Mesendoderm (in vitro differentiated cells): ENCODE measurements at regions not wholly inside any gene's neighbourhood (a gene's known extent, or its start where the extent isn't known, plus 50 kb on each side); places are given as distances from the start of the nearest gene placed in this dataset.

Experiments
- DNase-seq: peaks from one replicate; pipeline ENCODE4 v3.0.0; 2013
- H2AK5ac ChIP-seq: 2 replicates; pipeline ENCODE4 v1.6.1; 2013; ENCODE audit warnings: low read length, inconsistent platforms
- H2BK120ac ChIP-seq: 2 replicates; pipeline ENCODE4 v1.6.1; 2013; ENCODE audit warnings: low read depth, mild to moderate bottlenecking, low read length, moderate library complexity, mixed read lengths
- H2BK15ac ChIP-seq: replicated peaks from 2 replicates; pipeline ENCODE4 v1.6.1; 2013; ENCODE audit warnings: low read depth, mild to moderate bottlenecking, moderate library complexity
- H2BK5ac ChIP-seq: 2 replicates; pipeline ENCODE4 v1.6.1; 2013; ENCODE audit warnings: low read length, inconsistent platforms
- H3K18ac ChIP-seq: 2 replicates; pipeline ENCODE4 v1.6.1; 2013; ENCODE audit warnings: mild to moderate bottlenecking, low read length, mixed read lengths
- H3K23ac ChIP-seq: one replicate; pipeline ENCODE4 v1.6.1; 2013; ENCODE audit warnings: low read length
- H3K27ac ChIP-seq: 2 replicates; pipeline ENCODE4 v1.5.1; 2013; ENCODE audit warnings: low read depth, mild to moderate bottlenecking, inconsistent platforms, low read length, moderate library complexity
- H3K27me3 ChIP-seq: 2 replicates; pipeline ENCODE4 v1.6.1; 2013; ENCODE audit warnings: low read length, control low read depth, mild to moderate bottlenecking, inconsistent platforms; ENCODE audit not compliant: insufficient read depth, poor library complexity
- H3K36me3 ChIP-seq: 2 replicates; pipeline ENCODE4 v1.6.1; 2013; ENCODE audit warnings: low read length, inconsistent platforms; ENCODE audit not compliant: control insufficient read depth, insufficient read depth
- H3K4ac ChIP-seq: one replicate; pipeline ENCODE4 v1.6.1; 2013; ENCODE audit warnings: low read depth, mild to moderate bottlenecking, low read length, moderate library complexity
- H3K4me1 ChIP-seq: 2 replicates; pipeline ENCODE4 v1.6.1; 2013; ENCODE audit warnings: low read depth, low read length, inconsistent platforms; ENCODE audit not compliant: control insufficient read depth
- H3K4me2 ChIP-seq: 2 replicates; pipeline ENCODE4 v1.6.1; 2013; ENCODE audit warnings: low read length
- H3K4me3 ChIP-seq: 2 replicates; pipeline ENCODE4 v1.5.1; 2013; ENCODE audit warnings: mild to moderate bottlenecking, low read length
- H3K56ac ChIP-seq: one replicate; pipeline ENCODE4 v1.6.1; 2013; ENCODE audit warnings: low read length
- H3K79me1 ChIP-seq: 2 replicates; pipeline ENCODE4 v1.6.1; 2013; ENCODE audit warnings: low read length, inconsistent platforms
- H3K79me2 ChIP-seq: 2 replicates; pipeline ENCODE4 v1.6.1; 2013; ENCODE audit warnings: mild to moderate bottlenecking, low read length; ENCODE audit not compliant: control insufficient read depth, insufficient read depth
- H3K9ac ChIP-seq: 2 replicates; pipeline ENCODE4 v1.6.1; 2013; ENCODE audit warnings: low read length, inconsistent platforms
- H4K5ac ChIP-seq: one replicate; pipeline ENCODE4 v1.6.1; 2013; ENCODE audit warnings: low read length
- H4K8ac ChIP-seq: one replicate; pipeline ENCODE4 v1.6.1; 2013; ENCODE audit warnings: low read depth, mild to moderate bottlenecking, control low read depth, low read length, moderate library complexity
- WGBS: extraction: QIAGEN DNeasy Blood & Tissue Kit; methylation state at CpG from one replicate; pipeline ENCODE4 v1.1.7; 2013; ENCODE audit warnings: low lambda C conversion rate, missing lambda C conversion rate; ENCODE audit not compliant: insufficient coverage; ENCODE audit errors: extremely low coverage; 5-methylcytosine and 5-hydroxymethylcytosine counted together

- no peak overlapping the region for H3K4me3 ChIP-seq
These were observed 379.0 kb upstream of the SOX9 start for GRCh38 chr17:71741836-71742235.

GRCh38 chr17:71748872-71749271 lies 371.9 kb upstream of the SOX9 start:
- H4K8ac ChIP-seq = no peak overlapping the region
- no peak overlapping the region for H2AK5ac ChIP-seq
- no peak overlapping the region for H3K27ac ChIP-seq
- H2BK120ac ChIP-seq = no peak overlapping the region
- no peaks in the 10 kb centered on the region for H3K79me1 ChIP-seq
- H3K23ac ChIP-seq = no peak overlapping the region
- no peak overlapping the region for H2BK5ac ChIP-seq
- no peaks in the 10 kb centered on the region for H3K79me2 ChIP-seq
- H3K9ac ChIP-seq = no peak overlapping the region
- H2BK15ac ChIP-seq = no peak overlapping the region
- H3K4me1 ChIP-seq = no peaks in the 10 kb centered on the region
- H3K36me3 ChIP-seq = no peaks in the 10 kb centered on the region
- no peak overlapping the region for H3K56ac ChIP-seq
- no peak for DNase-seq
- H3K4ac ChIP-seq = no peak overlapping the region
- H3K18ac ChIP-seq = no peak overlapping the region
- no peaks in the 10 kb centered on the region for H3K27me3 ChIP-seq
- no peak overlapping the region for H3K4me3 ChIP-seq
- no peak overlapping the region for H3K4me2 ChIP-seq
- no peak overlapping the region for H4K5ac ChIP-seq

More at GRCh38 chr17:71741836-71742235, 379.0 kb upstream of the SOX9 start:
- Histone ChIP-seq H3K56ac (no peak overlapping the region), H3K9ac (no peak overlapping the region), H3K23ac (no peak overlapping the region), H4K5ac (no peak overlapping the region), H3K18ac (no peak overlapping the region), H3K4me2 (no peak overlapping the region), H3K4ac (no peak overlapping the region), H2AK5ac (no peak overlapping the region), H3K79me1 (no peaks in the 10 kb centered on the region), H3K27me3 (no peaks in the 10 kb centered on the region), H2BK5ac (no peak overlapping the region), H3K36me3 (no peaks in the 10 kb centered on the region), H3K27ac (no peak overlapping the region), H3K4me1 (no peaks in the 10 kb centered on the region), H4K8ac (no peak overlapping the region), H2BK15ac (no peak overlapping the region), H3K79me2 (no peaks in the 10 kb centered on the region), H2BK120ac (no peak overlapping the region)
- no peak for DNase-seq

- no peak overlapping the region for H3K23ac ChIP-seq
- H3K56ac ChIP-seq = no peak overlapping the region
- no peak overlapping the region for H3K27ac ChIP-seq
- no peak overlapping the region for H4K5ac ChIP-seq
- no peak overlapping the region for H3K4me2 ChIP-seq
- no peak overlapping the region for H2BK5ac ChIP-seq
- no peaks in the 10 kb centered on the region for H3K27me3 ChIP-seq
- DNase-seq = no peak
- H3K4ac ChIP-seq = no peak overlapping the region
- no peak overlapping the region for H2AK5ac ChIP-seq
- H3K9ac ChIP-seq = no peak overlapping the region
- no peak overlapping the region for H3K4me3 ChIP-seq
- no peak overlapping the region for H4K8ac ChIP-seq
- no CpG with 5 or more reads among the region's 3 CpGs for WGBS
- H3K36me3 ChIP-seq = no peaks in the 10 kb centered on the region
- no peaks in the 10 kb centered on the region for H3K79me2 ChIP-seq
- H3K18ac ChIP-seq = no peak overlapping the region
- no peak overlapping the region for H2BK15ac ChIP-seq
- H3K4me1 ChIP-seq = no peaks in the 10 kb centered on the region
- no peak overlapping the region for H2BK120ac ChIP-seq
- H3K79me1 ChIP-seq = no peaks in the 10 kb centered on the region
These were observed 367.8 kb upstream of the SOX9 start for GRCh38 chr17:71753070-71753469.

GRCh38 chr17:71757156-71757555 lies 363.7 kb upstream of the SOX9 start:
- H3K79me1 ChIP-seq = no peaks in the 10 kb centered on the region

GRCh38 chr17:71757956-71758355 lies 362.9 kb upstream of the SOX9 start:
- DNase-seq = no peak
- H4K5ac ChIP-seq = no peak overlapping the region
- H3K4me2 ChIP-seq = no peak overlapping the region
- H3K36me3 ChIP-seq = no peaks in the 10 kb centered on the region
- no peaks in the 10 kb centered on the region for H3K79me1 ChIP-seq
- no peak overlapping the region for H3K23ac ChIP-seq
- no peak overlapping the region for H4K8ac ChIP-seq
- H2AK5ac ChIP-seq = no peak overlapping the region
- H3K4ac ChIP-seq = no peak overlapping the region
- H3K9ac ChIP-seq = no peak overlapping the region
- no peaks in the 10 kb centered on the region for H3K27me3 ChIP-seq
- H3K56ac ChIP-seq = no peak overlapping the region
- no CpG with 5 or more reads among the region's 1 CpG for WGBS
- H2BK15ac ChIP-seq = no peak overlapping the region
- no peak overlapping the region for H2BK5ac ChIP-seq
- no peak overlapping the region for H3K4me3 ChIP-seq
- no peak overlapping the region for H3K27ac ChIP-seq
- no peaks in the 10 kb centered on the region for H3K4me1 ChIP-seq
- H3K18ac ChIP-seq = no peak overlapping the region
- H3K79me2 ChIP-seq = no peaks in the 10 kb centered on the region
- no peak overlapping the region for H2BK120ac ChIP-seq

More at GRCh38 chr17:71757156-71757555, 363.7 kb upstream of the SOX9 start:
- Histone ChIP-seq H2AK5ac (no peak overlapping the region), H3K4me2 (no peak overlapping the region), H3K9ac (no peak overlapping the region), H3K18ac (no peak overlapping the region), H2BK120ac (no peak overlapping the region), H4K8ac (no peak overlapping the region), H3K27me3 (no peaks in the 10 kb centered on the region), H3K56ac (no peak overlapping the region), H2BK15ac (no peak overlapping the region), H3K36me3 (no peaks in the 10 kb centered on the region), H2BK5ac (no peak overlapping the region), H4K5ac (no peak overlapping the region), H3K27ac (no peak overlapping the region), H3K23ac (no peak overlapping the region), H3K4ac (no peak overlapping the region), H3K4me1 (no peaks in the 10 kb centered on the region), H3K4me3 (no peak overlapping the region), H3K79me2 (no peaks in the 10 kb centered on the region)
- no CpG with 5 or more reads among the region's 5 CpGs for WGBS
- no peak for DNase-seq

- Histone ChIP-seq H4K5ac (no peak overlapping the region), H3K18ac (no peak overlapping the region), H3K4me1 (no peaks in the 10 kb centered on the region), H2BK5ac (no peak overlapping the region), H3K4ac (no peak overlapping the region), H4K8ac (no peak overlapping the region), H3K79me2 (no peaks in the 10 kb centered on the region), H3K23ac (no peak overlapping the region), H3K56ac (no peak overlapping the region), H3K4me3 (no peak overlapping the region), H2BK120ac (no peak overlapping the region), H3K9ac (no peak overlapping the region), H2AK5ac (no peak overlapping the region), H3K27me3 (no peaks in the 10 kb centered on the region), H3K79me1 (no peaks in the 10 kb centered on the region), H3K4me2 (no peak overlapping the region), H2BK15ac (no peak overlapping the region), H3K27ac (no peak overlapping the region), H3K36me3 (no peaks in the 10 kb centered on the region)
- no peak for DNase-seq
- no CpG with 5 or more reads among the region's 8 CpGs for WGBS
These were observed 361.3 kb upstream of the SOX9 start for GRCh38 chr17:71759422-71760060.
